GM12873 (cell line): ENCODE measurements at regions not wholly inside any gene's neighbourhood (a gene's known extent, or its start where the extent isn't known, plus 50 kb on each side); places are given as distances from the start of the nearest gene placed in this dataset.

Experiments
- TF ChIP-seq, protein P1 (sequence below): IDR thresholded peaks from 2 replicates; pipeline ENCODE4 v1.5.1; 2012; ENCODE audit warnings: low read depth, mild to moderate bottlenecking, moderate library complexity, low read length, control low read depth; ENCODE audit not compliant: insufficient read depth; ENCODE audit errors: missing control alignments

DNA sequence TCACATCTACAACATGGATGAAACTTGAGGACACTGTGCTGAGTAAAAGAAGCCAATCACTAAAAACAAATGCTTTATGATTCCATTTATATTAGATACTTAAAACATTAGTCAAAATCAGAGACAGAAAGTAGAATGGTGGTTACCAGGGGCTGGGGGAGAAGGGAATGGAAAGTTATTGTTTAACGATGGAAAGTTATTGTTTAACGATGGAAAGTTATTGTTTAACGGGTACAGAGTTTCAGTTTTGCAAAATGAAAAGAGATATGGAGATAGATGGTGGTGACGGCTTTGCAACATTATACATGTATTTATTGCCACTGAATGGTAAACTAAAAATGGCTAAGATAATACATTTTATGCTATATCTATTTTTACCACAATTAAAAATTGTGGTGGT lies 160.6 kb downstream of the TUBA3C start:
- TF ChIP-seq, protein P1, sequence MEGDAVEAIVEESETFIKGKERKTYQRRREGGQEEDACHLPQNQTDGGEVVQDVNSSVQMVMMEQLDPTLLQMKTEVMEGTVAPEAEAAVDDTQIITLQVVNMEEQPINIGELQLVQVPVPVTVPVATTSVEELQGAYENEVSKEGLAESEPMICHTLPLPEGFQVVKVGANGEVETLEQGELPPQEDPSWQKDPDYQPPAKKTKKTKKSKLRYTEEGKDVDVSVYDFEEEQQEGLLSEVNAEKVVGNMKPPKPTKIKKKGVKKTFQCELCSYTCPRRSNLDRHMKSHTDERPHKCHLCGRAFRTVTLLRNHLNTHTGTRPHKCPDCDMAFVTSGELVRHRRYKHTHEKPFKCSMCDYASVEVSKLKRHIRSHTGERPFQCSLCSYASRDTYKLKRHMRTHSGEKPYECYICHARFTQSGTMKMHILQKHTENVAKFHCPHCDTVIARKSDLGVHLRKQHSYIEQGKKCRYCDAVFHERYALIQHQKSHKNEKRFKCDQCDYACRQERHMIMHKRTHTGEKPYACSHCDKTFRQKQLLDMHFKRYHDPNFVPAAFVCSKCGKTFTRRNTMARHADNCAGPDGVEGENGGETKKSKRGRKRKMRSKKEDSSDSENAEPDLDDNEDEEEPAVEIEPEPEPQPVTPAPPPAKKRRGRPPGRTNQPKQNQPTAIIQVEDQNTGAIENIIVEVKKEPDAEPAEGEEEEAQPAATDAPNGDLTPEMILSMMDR, result no peak

DNA sequence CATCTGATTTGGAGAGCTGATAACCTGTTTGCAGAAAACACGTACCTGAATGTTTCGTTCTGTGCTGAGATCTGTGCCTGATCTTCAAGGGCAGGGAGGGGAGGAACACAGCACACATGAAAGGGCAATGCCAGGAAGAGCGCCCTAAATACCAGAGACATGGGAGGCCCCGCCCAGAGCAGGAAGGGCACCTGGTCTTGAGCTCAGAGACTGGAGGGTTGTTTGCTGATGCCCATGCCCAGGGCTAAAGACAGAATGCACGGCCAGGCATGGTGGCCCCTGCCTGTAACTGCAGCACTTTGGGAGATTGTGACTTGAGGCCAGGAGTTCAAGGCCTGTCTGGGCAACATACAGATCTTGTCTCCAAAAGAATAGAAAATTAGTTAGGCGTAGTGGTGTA lies 183.2 kb downstream of the TUBA3C start:
- TF ChIP-seq, protein P1, result no peak

DNA sequence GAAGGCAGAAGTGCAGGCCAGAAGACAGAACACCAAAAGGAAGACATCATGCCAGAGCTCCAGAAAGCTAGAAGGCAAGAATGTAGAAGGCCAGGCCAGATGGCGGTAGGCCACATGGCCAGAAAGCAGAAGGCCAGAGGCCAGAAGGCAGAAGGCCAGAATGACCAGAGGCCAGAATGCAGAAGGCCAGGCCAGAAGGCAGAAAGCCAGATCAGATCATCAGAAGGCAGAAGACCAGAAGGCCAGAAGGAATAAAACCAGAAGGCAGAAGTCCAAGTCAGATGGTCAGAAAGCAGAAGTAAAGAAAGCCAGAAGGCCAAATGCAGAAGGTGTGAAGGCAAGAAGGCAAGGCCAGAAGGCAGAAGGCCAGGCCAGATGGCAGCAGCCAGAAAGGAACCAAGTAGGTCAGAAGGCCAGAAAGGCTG lies 185.0 kb downstream of the TUBA3C start:
- TF ChIP-seq, protein P1, result no peak

DNA sequence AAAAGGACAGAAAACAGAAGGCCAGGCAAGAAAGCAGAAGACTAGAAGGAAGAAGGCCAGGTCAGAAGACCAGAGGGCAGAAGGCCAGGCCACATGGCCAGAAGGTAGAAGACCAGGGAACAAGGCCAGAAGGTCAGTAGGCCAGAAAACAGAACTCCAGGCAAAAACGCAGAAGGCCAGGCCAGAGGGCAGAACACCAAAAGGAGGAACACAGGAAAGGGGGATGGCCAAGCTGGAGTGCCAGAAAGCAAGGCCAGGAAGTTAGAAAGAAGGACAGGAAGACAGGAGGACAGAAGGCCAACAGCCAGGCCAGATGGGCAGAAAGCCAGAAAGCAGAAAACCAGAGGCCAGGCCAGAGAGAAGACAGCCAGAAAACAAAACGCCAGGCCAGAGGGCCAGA lies 185.4 kb downstream of the TUBA3C start:
- TF ChIP-seq, protein P1, result no peak

DNA sequence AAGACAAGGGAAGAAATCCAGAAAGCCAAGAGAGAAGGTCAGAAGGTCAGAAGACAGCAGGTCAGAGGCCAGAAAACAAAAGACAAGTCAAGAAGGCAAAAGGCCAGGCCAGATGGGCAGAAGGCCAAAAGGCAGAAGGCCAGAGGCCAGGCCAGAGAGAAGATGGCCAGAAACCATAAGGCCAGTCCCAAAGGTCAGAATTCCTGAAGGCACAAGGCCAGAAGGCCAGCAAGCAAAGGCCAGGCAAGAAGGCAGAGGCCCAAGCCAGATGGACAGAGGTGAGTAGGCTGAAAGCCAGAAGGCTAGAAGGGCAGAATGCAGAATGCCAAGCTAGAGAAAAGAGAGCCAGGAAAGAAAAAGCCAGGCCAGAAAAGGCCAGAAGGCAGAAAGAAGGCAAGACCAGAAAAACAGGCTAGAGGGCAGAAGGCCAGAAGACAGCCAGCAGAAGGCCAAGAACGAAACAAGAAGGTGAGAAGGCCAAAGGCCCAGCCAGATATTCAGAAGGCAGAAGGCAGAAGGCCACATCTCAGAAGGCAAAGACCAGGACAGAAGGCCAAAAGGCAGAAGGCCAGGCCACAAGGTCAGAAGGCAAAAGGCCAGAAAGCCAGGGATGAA lies 186.3 kb downstream of the TUBA3C start:
- TF ChIP-seq, protein P1, result no peak

DNA sequence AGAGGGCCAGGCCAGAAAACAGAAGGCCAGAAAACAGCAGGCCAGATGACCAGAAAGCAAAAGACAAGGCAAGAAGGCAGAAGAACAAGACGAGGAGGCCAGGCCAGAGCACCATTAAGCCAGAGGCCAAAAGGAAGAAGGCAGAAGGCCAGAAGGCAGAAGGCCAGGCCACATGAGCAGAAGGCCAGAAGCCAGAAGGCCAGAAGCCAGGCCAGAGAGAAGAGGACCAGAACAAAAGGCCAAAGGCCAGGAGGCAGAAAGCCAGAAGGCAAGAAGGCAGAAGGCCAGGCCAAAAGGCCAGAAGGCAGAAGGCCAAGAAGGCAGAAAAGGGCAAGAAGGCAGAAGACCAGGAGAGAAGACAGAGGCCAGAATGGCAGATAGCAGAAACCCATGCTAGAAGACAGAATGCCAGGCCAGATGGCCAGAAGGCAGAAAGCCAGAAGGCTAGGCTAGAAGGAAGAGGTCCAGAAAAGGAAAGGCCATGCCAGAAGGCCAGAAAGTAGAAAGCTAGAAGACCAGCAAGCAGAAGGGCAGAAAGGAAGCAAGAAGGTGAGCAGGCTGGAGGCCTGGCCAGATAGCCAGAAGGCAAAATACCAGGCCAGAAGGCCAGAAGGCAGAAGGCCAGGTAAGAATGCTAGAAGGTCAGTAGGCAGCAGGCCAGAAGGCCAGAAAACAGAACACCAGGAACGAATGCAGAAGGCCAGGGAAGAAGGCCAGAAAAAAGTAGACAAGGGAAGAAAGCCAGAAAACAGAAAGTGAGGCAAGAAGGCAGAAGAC lies 187.6 kb downstream of the TUBA3C start:
- TF ChIP-seq, protein P1, result no peak

DNA sequence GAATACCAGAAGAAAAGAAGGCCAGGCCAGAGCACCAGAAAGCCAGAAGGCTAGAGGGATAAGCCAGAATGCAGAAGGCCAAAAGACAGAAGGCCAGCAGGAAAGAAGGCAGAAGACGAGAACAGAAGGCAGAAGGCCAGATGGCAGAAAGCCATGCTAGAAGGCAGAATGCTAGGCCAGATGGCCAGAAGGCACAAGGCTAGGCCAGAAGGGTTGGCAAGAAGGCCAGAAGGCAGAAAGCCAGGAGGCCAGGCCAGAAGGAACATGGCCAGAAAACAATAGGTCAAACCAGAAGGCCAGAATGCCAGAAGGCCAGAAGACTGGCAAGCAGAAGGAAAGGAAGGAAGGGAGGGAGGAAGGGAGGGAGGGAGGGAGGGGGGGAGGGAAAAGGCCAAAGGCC lies 188.8 kb downstream of the TUBA3C start:
- TF ChIP-seq, protein P1, result no peak
